ENCODE measurements at regions not wholly inside any gene's neighbourhood (a gene's known extent, or its start where the extent isn't known, plus 50 kb on each side); places are given as distances from the start of the nearest gene placed in this dataset.

- TF ChIP-seq CTCF (IDR thresholded peaks at IDR 0.05; ENCODE audit: poor library complexity, severe bottlenecking) = no peak
- TF ChIP-seq RAD21 (conservative IDR thresholded peaks at IDR 0.05) = no peak
- no peak for TF ChIP-seq SMC3 (conservative IDR thresholded peaks at IDR 0.05; ENCODE audit: poor library complexity)
- no peak for TF ChIP-seq REST (IDR thresholded peaks at IDR 0.05; ENCODE audit: borderline replicate concordance)
- TF ChIP-seq MXI1 (conservative IDR thresholded peaks at IDR 0.05; ENCODE audit: poor library complexity, severe bottlenecking) = no peak
- TF ChIP-seq POLR2AphosphoS5 (IDR thresholded peaks at IDR 0.05) = no peak
- TF ChIP-seq EP300 (conservative IDR thresholded peaks at IDR 0.05; ENCODE audit: poor library complexity, severe bottlenecking) = no peak
These were observed 65.6 kb downstream of the OPTC start for GRCh38 chr1:203559523-203559922.

Measured in neural cell (in vitro differentiated cells).